ENCODE measurements at regions not wholly inside any gene's neighbourhood (a gene's known extent, or its start where the extent isn't known, plus 50 kb on each side); places are given as distances from the start of the nearest gene placed in this dataset.

GRCh38 chr1:199792874-199793273 is 234.6 kb upstream of the NR5A2 start:
- TF ChIP-seq CTCF (IDR thresholded peaks at IDR 0.05; ENCODE audit: extremely low read depth, insufficient read depth, missing control alignments), result no peak
- DNase-seq (ENCODE audit: low spot score), result no peak
- in situ Hi-C loops (cut with MboI; ENCODE audit: low pct_unique_long_range_greater_than_20kb, low sequenced_read_pairs, unreplicated experiment), result no loop called here

- in situ Hi-C loops (cut with MboI; ENCODE audit: low pct_unique_long_range_greater_than_20kb, low sequenced_read_pairs, unreplicated experiment), result no loop called here
- TF ChIP-seq CTCF (IDR thresholded peaks at IDR 0.05; ENCODE audit: extremely low read depth, insufficient read depth, missing control alignments), result no peak
- no peak for DNase-seq (ENCODE audit: low spot score)
Observed at GRCh38 chr1:199794105-199794863, 233.2 kb upstream of the NR5A2 start.

- no peak for DNase-seq (ENCODE audit: low spot score)
Observed at GRCh38 chr1:199799116-199799515, 228.4 kb upstream of the NR5A2 start.

GRCh38 chr1:199804526-199804925 is 223.0 kb upstream of the NR5A2 start:
- no peak for DNase-seq (ENCODE audit: low spot score)
- in situ Hi-C loops (cut with MboI; ENCODE audit: low pct_unique_long_range_greater_than_20kb, low sequenced_read_pairs, unreplicated experiment), result no loop called here
- TF ChIP-seq CTCF (IDR thresholded peaks at IDR 0.05; ENCODE audit: extremely low read depth, insufficient read depth, missing control alignments), result no peak

More at GRCh38 chr1:199799116-199799515, 228.4 kb upstream of the NR5A2 start:
- in situ Hi-C loops (cut with MboI; ENCODE audit: low pct_unique_long_range_greater_than_20kb, low sequenced_read_pairs, unreplicated experiment), result no loop called here
- TF ChIP-seq CTCF (IDR thresholded peaks at IDR 0.05; ENCODE audit: extremely low read depth, insufficient read depth, missing control alignments), result no peak

- no peak for DNase-seq (ENCODE audit: low spot score)
- no peak for TF ChIP-seq CTCF (IDR thresholded peaks at IDR 0.05; ENCODE audit: extremely low read depth, insufficient read depth, missing control alignments)
- in situ Hi-C loops (cut with MboI; ENCODE audit: low pct_unique_long_range_greater_than_20kb, low sequenced_read_pairs, unreplicated experiment), result no loop called here
Observed at GRCh38 chr1:199808110-199808870, 219.2 kb upstream of the NR5A2 start.

- in situ Hi-C loops (cut with MboI; ENCODE audit: low pct_unique_long_range_greater_than_20kb, low sequenced_read_pairs, unreplicated experiment), result no loop called here
- DNase-seq (ENCODE audit: low spot score), result no peak
- no peak for TF ChIP-seq CTCF (IDR thresholded peaks at IDR 0.05; ENCODE audit: extremely low read depth, insufficient read depth, missing control alignments)
Observed at GRCh38 chr1:199809311-199809710, 218.2 kb upstream of the NR5A2 start.

All from GM13977 (cell line).